Adrenal gland (tissue), 5 donors: ENCODE measurements at regions not wholly inside any gene's neighbourhood (a gene's known extent, or its start where the extent isn't known, plus 50 kb on each side); places are given as distances from the start of the nearest gene placed in this dataset.

Source experiments
- CTCF ChIP-seq, 6 experiments: fragments of 450-650 bp in 4 of 6; fragments of 200-600 bp in 2 of 6; sonication (generic) in 1 of 6; IDR thresholded peaks; 1 replicate in 5 of 6; 2 replicates in 1 of 6; pipeline versions ENCODE4 v1.5.1 to v1.8.0; 2016 to 2021; ENCODE audit warnings: antibody characterized with exemption in 6 of 6, mild to moderate bottlenecking in 2 of 6, moderate library complexity in 1 of 6
- POLR2A ChIP-seq, 2 donors: fragments of 450-650 bp; IDR thresholded peaks; one replicate each; pipeline ENCODE4 v1.6.1; 2017; ENCODE audit warnings: antibody characterized with exemption in 2 of 2, mild to moderate bottlenecking in 2 of 2, moderate library complexity in 1 of 2
- donor health status: DM: no; HTN: no; CAD: no.

GRCh38 chr2:59191781-59192180 lies 950.7 kb upstream of the FANCL start:
- TF ChIP-seq CTCF (IDR thresholded peaks at IDR 0.05) (no peak), POLR2A (IDR thresholded peaks at IDR 0.05) (no peak)
